ENCODE measurements at regions not wholly inside any gene's neighbourhood (a gene's known extent, or its start where the extent isn't known, plus 50 kb on each side); places are given as distances from the start of the nearest gene placed in this dataset.

- no peak for DNase-seq (ENCODE audit: insufficient read length, low spot score, missing footprints)
- Histone ChIP-seq H3K4me1 (ENCODE audit: insufficient read depth, low read length) (peaks cover 36% of the 10 kb centered on the region), H4K20me1 (ENCODE audit: insufficient read depth, low read length) (no peaks in the 10 kb centered on the region), H3K9me3 (ENCODE audit: low read depth, low read length) (no peaks in the 10 kb centered on the region), H3K4me2 (ENCODE audit: insufficient read depth, low read length) (no peak overlapping the region), H3K27ac (ENCODE audit: low read depth, low read length) (no peak overlapping the region), H3K36me3 (ENCODE audit: insufficient read depth, low read length) (no peaks in the 10 kb centered on the region), H3K27me3 (ENCODE audit: insufficient read depth, low read length) (no peaks in the 10 kb centered on the region), H2AFZ (ENCODE audit: low read length) (no peak overlapping the region), H3K4me3 (ENCODE audit: insufficient read depth, low read length) (no peak overlapping the region), H3K79me2 (ENCODE audit: insufficient read depth, low read length) (no peaks in the 10 kb centered on the region)
- TF ChIP-seq CTCF (IDR thresholded peaks at IDR 0.05; ENCODE audit: extremely low read depth, low read depth, low read length), result peak; percentile 38
Measured at GRCh38 chr15:88337993-88338392, 81.5 kb upstream of the NTRK3 start.

- TF ChIP-seq CTCF (IDR thresholded peaks at IDR 0.05; ENCODE audit: extremely low read depth, low read depth, low read length), result no peak
- Histone ChIP-seq H3K9me3 (ENCODE audit: low read depth, low read length) (no peaks in the 10 kb centered on the region), H3K4me1 (ENCODE audit: insufficient read depth, low read length) (peaks cover 18% of the 10 kb centered on the region), H3K4me3 (ENCODE audit: insufficient read depth, low read length) (no peak overlapping the region), H3K27ac (ENCODE audit: low read depth, low read length) (peak overlapping the region; percentile 92), H3K79me2 (ENCODE audit: insufficient read depth, low read length) (no peaks in the 10 kb centered on the region), H2AFZ (ENCODE audit: low read length) (peak overlapping the region; percentile 90), H4K20me1 (ENCODE audit: insufficient read depth, low read length) (no peaks in the 10 kb centered on the region), H3K27me3 (ENCODE audit: insufficient read depth, low read length) (no peaks in the 10 kb centered on the region), H3K4me2 (ENCODE audit: insufficient read depth, low read length) (peak overlapping the region; percentile 58), H3K36me3 (ENCODE audit: insufficient read depth, low read length) (no peaks in the 10 kb centered on the region)
- DNase-seq (ENCODE audit: insufficient read length, low spot score, missing footprints), result no peak
Measured at GRCh38 chr15:88335074-88335473, 78.5 kb upstream of the NTRK3 start.

GRCh38 chr15:88334436-88334835 is 77.9 kb upstream of the NTRK3 start:
- Histone ChIP-seq H3K79me2 (ENCODE audit: insufficient read depth, low read length) (no peaks in the 10 kb centered on the region), H3K27ac (ENCODE audit: low read depth, low read length) (peak overlapping the region; percentile 92), H3K4me2 (ENCODE audit: insufficient read depth, low read length) (peak overlapping the region; percentile 58), H3K36me3 (ENCODE audit: insufficient read depth, low read length) (no peaks in the 10 kb centered on the region), H3K27me3 (ENCODE audit: insufficient read depth, low read length) (no peaks in the 10 kb centered on the region), H3K4me1 (ENCODE audit: insufficient read depth, low read length) (peaks cover 18% of the 10 kb centered on the region), H3K9me3 (ENCODE audit: low read depth, low read length) (no peaks in the 10 kb centered on the region), H2AFZ (ENCODE audit: low read length) (peak overlapping the region; percentile 90), H4K20me1 (ENCODE audit: insufficient read depth, low read length) (no peaks in the 10 kb centered on the region), H3K4me3 (ENCODE audit: insufficient read depth, low read length) (no peak overlapping the region)
- no peak for TF ChIP-seq CTCF (IDR thresholded peaks at IDR 0.05; ENCODE audit: extremely low read depth, low read depth, low read length)
- DNase-seq (ENCODE audit: insufficient read length, low spot score, missing footprints), result peak; percentile 59

- DNase-seq (ENCODE audit: insufficient read length, low spot score, missing footprints), result peak; percentile 69
- Histone ChIP-seq H2AFZ (ENCODE audit: low read length) (no peak overlapping the region), H3K36me3 (ENCODE audit: insufficient read depth, low read length) (no peaks in the 10 kb centered on the region), H3K4me3 (ENCODE audit: insufficient read depth, low read length) (no peak overlapping the region), H3K27me3 (ENCODE audit: insufficient read depth, low read length) (no peaks in the 10 kb centered on the region), H3K79me2 (ENCODE audit: insufficient read depth, low read length) (no peaks in the 10 kb centered on the region), H3K27ac (ENCODE audit: low read depth, low read length) (no peak overlapping the region), H3K4me2 (ENCODE audit: insufficient read depth, low read length) (no peak overlapping the region), H3K4me1 (ENCODE audit: insufficient read depth, low read length) (peaks cover 18% of the 10 kb centered on the region), H3K9me3 (ENCODE audit: low read depth, low read length) (no peaks in the 10 kb centered on the region), H4K20me1 (ENCODE audit: insufficient read depth, low read length) (no peaks in the 10 kb centered on the region)
- peak; percentile 58 for TF ChIP-seq CTCF (IDR thresholded peaks at IDR 0.05; ENCODE audit: extremely low read depth, low read depth, low read length)
Measured at GRCh38 chr15:88331291-88331690, 74.8 kb upstream of the NTRK3 start.

Data from osteoblast (primary cell).